Globus pallidus (tissue), 1 donor: ENCODE measurements at regions not wholly inside any gene's neighbourhood (a gene's known extent, or its start where the extent isn't known, plus 50 kb on each side); places are given as distances from the start of the nearest gene placed in this dataset.
"Not testable (repeated sequence)": the region's sequence is repeated elsewhere in the genome, so short reads cannot be mapped to it uniquely, and the experiment has no call there.

ENCODE experiments used
- DNase-seq: peaks from one replicate; pipeline ENCODE4 v3.0.0-alpha.2; 2015; ENCODE audit warnings: low spot score

DNA sequence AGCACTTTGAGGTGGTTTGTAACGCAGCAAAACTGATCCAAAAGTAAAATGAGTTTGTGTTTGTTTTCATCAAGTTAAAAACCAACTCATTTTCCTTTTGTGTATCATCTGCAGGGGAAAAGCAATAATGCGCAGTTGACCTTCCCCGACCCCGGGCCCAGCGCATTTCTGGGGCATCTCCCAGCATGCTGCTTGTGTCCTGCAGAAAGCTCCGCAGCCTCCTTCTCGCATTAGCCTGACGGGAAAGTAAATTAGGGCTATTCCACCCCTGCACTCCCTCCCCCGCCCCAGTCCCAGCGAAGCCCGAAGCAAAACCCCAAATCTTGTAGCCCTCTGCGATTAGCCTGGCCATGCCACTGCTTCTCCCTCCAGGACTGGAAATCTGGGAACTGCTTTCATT lies 82.0 kb upstream of the PPM1B start:
- DNase-seq = no peak

DNA sequence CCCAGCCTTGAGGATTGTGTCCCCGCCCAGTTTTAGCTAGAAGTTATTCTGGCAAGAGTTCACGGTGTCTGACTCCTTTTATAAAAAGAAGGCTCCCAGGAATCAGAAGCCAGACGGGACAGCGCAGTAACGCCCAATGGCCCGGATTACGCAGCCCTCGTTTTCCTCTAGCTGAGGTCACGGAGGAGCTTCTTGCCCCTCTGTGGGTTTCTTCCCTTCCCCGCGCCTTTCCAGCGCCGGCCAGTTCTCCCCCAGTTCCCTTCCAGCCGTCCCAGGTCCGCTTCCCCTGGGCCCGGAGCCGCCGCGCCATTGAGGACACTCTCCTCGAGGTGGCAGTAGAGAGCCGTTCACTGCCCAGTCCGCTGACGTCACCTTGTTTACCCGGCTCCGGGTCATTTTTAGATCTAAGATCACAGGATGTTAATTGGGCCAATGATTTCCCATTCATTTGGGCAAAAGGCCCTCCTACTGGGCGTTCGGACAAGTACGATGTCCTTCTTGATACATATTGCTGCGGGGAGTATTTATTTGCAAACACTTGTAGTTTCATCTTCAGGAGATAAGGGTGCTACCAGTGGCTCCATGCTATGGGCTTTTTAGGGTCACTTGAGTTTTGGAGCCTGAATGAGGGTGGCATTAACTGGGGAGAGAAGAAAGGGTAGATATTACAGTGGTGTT lies 81.5 kb upstream of the PPM1B start:
- DNase-seq = peak; percentile 93

- DNase-seq = no peak
Observed at GRCh38 chr2:44087714-44088092, 81.0 kb upstream of the PPM1B start.

- DNase-seq = not testable (repeated sequence)
Observed at GRCh38 chr2:44092519-44092918, 76.2 kb upstream of the PPM1B start.

- DNase-seq = no peak
Observed at GRCh38 chr2:44093970-44094369, 74.7 kb upstream of the PPM1B start.

GRCh38 chr2:44097322-44097907 lies 71.3 kb upstream of the PPM1B start:
- no peak for DNase-seq

DNA sequence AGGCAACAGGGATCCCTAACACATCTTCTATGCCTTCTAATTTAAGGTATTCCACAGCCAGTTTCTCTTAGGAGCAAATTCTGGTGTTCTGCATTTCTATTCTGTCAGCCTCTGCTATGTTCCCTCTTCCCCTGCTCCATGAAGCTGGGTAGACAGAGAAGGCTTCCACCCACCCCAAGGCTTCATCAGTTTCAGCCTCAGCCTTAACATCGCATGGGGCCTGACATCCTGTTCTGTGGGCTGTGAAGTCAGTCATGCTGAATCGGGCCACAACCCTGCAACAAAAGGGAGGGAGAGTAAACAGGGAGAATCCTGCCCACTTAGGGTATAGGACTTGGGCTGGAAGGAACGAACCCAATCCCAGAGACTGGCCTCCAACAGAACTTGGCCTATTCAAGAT lies 70.6 kb upstream of the PPM1B start:
- DNase-seq = no peak

DNA sequence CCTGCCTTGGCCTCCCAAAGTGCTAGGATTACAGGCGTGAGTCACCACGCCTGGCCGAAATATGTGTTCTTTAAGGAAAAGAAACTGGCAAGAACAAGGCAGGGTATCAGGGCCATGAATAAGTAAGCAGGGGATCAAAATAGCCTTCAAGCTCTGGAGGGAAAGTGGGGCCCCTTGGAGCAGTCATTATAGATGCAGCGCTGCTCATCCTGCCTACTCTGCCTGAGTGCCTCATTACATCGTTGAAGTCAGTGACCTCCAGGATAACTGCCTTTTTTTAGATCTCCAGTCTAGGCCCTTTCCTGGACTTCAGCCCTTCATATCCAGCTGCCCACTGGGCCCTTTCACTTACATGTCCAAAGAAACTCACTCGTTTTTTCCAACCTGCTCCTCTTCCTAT lies 69.8 kb upstream of the PPM1B start:
- DNase-seq = no peak

DNA sequence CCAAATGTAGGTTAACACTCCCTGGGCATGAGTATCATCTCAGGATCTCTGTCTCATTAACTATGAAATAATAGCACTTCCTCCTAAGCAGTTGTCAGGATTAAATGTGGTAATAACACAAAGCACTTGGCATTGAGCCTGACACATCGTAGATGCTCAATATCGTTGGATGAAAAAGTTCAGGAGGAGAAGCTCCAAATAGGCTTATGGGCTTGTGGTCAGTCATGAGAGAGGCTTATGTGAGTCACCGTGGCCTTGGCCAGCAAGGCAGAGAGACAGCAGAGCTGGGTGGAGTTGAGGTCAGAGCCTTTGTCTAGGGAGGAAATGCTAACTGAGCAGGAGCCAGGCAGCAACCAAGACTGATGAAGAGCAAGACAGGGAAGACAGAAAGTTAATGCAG lies 68.3 kb upstream of the PPM1B start:
- DNase-seq = no peak

DNA sequence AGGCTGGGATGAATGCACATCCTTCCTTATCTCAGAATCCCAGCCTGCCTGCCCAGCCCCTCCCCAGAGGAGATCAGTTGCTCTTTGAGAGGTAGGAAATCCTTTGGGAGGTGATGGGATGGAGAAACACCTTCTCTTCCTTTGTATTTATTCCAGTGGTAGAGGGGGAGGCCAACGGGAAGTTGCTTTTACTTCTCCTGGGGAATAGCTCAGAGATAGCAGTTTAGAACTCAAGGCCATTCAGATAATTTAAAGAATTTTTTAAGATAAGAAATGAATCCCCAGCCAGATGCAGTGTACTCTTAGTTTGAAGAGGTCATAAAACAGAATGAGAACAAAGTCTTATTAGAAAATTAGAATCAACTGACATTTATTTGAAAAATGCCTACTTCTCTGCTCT lies 67.4 kb upstream of the PPM1B start:
- no peak for DNase-seq

DNA sequence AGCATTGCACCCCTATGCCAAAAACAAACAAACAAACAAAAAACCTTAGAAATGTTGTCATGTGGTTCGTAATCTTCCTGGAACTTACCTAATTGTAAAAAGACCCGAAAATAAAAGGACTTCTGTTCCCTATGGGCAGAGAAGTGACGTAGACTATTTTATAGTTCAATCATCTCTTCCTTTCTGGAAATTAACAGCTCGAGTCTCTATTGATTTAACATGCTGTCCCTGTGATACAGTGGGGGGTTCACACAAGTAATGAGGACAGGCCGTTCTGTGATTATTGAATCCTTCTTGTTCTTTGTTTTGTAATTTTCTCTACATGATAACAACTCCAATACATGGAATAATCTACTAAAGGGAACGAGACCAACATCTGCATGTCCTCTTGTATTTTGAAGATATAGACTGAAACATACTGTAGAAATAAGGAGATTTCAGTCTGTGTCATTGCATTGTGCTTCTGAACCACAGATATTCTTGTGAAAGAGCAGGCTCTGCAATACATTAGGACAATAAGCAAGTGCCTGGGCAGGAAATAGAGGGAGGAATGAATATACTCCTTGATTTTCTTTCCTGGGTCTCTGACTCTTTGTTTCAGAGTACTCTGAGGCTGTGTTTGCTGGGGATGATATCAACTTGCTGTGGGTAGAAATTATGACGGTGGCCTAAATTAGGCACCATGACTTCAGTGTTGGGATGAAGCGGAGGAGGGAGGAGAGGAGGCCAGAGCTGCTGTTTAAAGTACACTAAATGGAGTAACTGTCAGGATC lies 65.7 kb upstream of the PPM1B start:
- DNase-seq = no peak

DNA sequence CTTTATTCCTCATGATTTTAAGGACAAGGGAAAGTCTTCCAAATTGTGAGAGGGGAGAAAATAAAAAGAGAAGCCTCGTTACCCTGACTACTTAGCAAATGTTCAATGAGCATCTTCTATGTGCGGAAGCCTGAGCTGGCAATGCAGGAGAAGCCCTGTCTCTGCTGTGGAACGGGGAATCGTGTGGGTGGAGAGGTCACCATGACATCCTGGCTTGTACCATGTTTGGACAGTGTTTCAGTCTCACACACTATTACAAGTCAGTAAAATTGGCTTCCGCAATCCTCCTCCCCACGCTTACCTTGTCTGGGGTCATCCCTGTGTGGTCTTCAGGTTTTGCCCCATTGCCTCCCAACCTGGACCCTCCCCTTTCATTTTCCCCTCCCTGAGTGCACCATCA lies 65.0 kb upstream of the PPM1B start:
- no peak for DNase-seq

DNA sequence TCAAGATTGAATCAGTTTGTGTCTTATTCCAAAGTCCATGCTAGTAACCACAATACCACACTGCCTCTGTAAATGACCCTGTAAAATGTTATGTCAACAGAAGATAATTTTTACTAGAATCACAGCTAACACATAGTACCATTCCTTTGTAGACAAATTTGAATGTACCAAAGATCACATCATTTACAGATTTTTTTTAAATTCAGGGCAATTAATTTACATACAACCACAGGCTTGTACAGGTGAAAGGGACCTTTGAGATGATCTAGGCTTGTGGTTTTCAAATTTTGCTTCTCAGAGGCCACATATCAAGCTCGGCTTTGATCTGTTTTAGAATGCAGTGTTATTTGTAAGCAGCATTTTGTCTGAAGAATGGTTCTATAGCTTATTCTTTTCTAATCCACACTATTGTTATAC lies 63.8 kb upstream of the PPM1B start:
- no peak for DNase-seq

DNA sequence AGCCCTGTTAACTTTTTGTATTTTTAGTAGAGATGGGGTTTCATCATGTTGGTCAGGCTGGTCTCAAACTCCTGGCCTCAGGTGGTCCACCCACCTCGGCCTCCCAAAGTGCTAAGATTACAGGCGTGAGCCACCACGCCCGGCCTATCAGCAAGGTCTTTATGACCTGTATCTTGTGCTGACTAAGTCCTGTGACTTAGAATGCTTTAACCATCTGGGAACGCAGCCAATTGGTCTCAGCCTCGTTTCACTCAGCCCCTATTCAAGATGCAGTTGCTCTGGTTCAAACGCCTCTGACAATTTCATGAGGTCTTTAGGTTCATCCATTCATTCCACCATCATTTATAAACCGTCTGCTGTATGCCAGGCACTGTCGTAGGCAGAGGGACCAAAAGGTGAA lies 62.2 kb upstream of the PPM1B start:
- not testable (repeated sequence) for DNase-seq

GRCh38 chr2:44107086-44107740 lies 61.5 kb upstream of the PPM1B start:
- DNase-seq = no peak

GRCh38 chr2:44107974-44108373 lies 60.7 kb upstream of the PPM1B start:
- DNase-seq = no peak

DNA sequence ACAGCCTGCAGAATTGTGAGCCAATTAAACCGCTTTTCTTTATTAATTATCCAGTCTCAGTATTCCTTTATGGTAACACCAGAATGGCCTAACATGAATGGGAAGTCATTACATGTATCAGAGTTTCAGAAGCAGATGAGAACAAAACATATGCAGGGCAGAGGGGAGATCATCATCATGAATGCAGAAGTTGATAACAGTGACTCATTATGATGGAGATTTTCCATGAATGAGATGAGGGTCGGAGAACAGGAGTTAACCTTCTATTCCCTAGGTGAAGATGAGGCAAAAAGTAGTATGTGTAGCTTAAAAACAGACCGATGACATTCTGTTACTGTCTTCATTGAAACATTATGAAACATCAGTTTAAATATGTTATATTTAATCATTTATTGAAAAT lies 59.5 kb upstream of the PPM1B start:
- DNase-seq = no peak

GRCh38 chr2:44110444-44110843 lies 58.2 kb upstream of the PPM1B start:
- no peak for DNase-seq

GRCh38 chr2:44112096-44112495 lies 56.6 kb upstream of the PPM1B start:
- no peak for DNase-seq

DNA sequence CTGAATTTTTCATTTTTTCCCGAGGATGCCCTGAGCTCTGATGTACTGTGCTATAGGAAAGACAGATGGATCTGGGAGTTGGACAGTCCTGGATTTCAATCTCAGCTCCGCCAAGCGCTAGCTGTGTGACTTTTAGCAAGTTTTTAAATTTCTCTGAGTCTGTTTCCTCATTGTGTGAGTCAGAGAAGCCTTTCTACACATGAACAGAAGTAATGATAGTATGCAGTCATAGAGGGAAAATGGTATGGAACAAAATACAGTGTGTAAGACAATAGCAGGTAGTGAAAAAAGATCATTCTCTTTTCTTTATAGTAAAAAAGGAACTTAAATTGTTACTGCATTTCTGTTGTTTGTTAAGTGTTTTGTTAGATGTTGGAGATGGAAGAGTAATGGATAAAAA lies 52.4 kb upstream of the PPM1B start:
- DNase-seq = no peak

DNA sequence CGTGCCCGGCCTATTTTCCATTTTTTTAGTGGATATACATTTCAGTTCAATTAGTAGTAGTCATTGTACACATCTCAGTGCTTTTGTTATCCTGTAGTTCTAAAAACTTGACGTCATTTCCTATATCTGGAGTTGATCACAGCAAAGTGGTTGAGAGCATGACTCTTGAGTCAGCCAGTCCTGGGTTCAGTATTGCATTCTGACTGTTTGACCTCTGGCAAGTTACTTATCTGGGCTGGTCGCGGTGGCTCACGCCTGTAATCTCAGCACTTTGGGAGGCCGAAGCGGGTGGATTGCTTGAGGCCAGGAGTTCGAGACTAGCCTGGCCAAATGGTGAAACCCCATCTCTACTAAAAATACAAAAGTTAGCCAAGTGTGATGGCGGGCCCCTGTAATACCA lies 50.4 kb upstream of the PPM1B start:
- no peak for DNase-seq
